PFSK-1 (cell line): ENCODE measurements at regions not wholly inside any gene's neighbourhood (a gene's known extent, or its start where the extent isn't known, plus 50 kb on each side); places are given as distances from the start of the nearest gene placed in this dataset.

Experiments used
- FOXP2 ChIP-seq: optimal IDR thresholded peaks from 2 replicates; pipeline ENCODE3; 2011; ENCODE audit warnings: borderline replicate concordance, control low read depth, inconsistent platforms; ENCODE audit not compliant: insufficient read depth; ENCODE audit errors: extremely low read length, extremely low read depth
- POLR2AphosphoS5 ChIP-seq: IDR thresholded peaks from 2 replicates; pipeline ENCODE4 v1.6.1; 2012; ENCODE audit warnings: low read depth, mild to moderate bottlenecking, control low read depth, low read length, moderate library complexity
- SIN3A ChIP-seq: IDR thresholded peaks from 2 replicates; pipeline ENCODE4 v1.6.1; 2012; ENCODE audit warnings: mild to moderate bottlenecking, low read length, moderate library complexity, borderline replicate concordance; ENCODE audit not compliant: insufficient read depth
- TAF1 ChIP-seq: IDR thresholded peaks from 2 replicates; pipeline ENCODE4 v1.6.1; 2012; ENCODE audit warnings: low read length, control low read depth, borderline replicate concordance; ENCODE audit not compliant: insufficient read depth
- TF ChIP-seq, protein P1 (sequence below), 2 experiments: IDR thresholded peaks; 2 replicates each; pipeline versions ENCODE4 v1.6.1 to v1.8.0; 2011 to 2012; ENCODE audit warnings: low read depth in 2 of 2, low read length in 2 of 2, control low read depth in 1 of 2, inconsistent platforms in 1 of 2, mild to moderate bottlenecking in 1 of 2, moderate library complexity in 1 of 2; ENCODE audit not compliant: insufficient read depth in 1 of 2

DNA sequence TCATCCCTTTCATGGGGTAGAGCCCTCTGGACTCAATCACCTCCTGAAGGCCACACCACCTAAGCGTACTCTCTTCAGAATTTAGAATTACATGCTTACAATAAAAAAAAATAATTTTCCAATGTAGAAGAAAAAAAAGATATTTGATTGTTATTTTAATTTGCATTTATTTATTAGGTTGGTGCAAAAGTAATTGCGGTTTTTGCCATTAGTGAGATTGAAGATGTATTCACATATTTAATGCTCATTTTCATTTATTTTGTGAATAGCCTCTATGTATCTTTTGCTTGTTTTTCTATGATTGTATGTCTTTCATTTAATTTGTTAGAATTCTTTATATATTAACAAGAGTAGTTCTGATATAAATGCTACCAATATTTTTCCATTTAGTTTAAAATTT is 220.5 kb downstream of the RND3 start:
- no peak for TF ChIP-seq FOXP2
- TF ChIP-seq, protein P1, sequence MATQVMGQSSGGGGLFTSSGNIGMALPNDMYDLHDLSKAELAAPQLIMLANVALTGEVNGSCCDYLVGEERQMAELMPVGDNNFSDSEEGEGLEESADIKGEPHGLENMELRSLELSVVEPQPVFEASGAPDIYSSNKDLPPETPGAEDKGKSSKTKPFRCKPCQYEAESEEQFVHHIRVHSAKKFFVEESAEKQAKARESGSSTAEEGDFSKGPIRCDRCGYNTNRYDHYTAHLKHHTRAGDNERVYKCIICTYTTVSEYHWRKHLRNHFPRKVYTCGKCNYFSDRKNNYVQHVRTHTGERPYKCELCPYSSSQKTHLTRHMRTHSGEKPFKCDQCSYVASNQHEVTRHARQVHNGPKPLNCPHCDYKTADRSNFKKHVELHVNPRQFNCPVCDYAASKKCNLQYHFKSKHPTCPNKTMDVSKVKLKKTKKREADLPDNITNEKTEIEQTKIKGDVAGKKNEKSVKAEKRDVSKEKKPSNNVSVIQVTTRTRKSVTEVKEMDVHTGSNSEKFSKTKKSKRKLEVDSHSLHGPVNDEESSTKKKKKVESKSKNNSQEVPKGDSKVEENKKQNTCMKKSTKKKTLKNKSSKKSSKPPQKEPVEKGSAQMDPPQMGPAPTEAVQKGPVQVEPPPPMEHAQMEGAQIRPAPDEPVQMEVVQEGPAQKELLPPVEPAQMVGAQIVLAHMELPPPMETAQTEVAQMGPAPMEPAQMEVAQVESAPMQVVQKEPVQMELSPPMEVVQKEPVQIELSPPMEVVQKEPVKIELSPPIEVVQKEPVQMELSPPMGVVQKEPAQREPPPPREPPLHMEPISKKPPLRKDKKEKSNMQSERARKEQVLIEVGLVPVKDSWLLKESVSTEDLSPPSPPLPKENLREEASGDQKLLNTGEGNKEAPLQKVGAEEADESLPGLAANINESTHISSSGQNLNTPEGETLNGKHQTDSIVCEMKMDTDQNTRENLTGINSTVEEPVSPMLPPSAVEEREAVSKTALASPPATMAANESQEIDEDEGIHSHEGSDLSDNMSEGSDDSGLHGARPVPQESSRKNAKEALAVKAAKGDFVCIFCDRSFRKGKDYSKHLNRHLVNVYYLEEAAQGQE (IDR thresholded peaks at IDR 0.05; ENCODE audit: insufficient read depth in 1 of 2, low read depth in 2 of 2, low read length in 2 of 2) = no peak
- TF ChIP-seq POLR2AphosphoS5 = no peak

DNA sequence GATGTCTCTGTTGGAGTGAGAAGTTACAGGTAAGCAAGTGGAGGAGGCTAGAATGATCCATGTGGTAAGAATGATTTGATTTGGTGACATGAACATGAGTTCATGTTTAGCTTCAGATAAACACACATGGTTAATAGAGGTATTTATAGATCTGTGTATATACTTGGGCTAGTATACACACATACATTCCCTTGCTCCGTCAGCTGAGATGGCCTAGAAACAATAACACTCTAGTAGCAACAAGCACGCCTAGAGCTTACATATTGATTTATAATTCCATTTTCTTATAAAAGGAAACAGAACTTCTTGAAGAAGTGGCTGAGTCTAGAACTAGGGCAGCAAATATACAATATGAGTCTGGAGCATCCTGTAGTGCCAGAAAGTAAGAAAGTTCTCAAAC is 223.0 kb downstream of the RND3 start:
- TF ChIP-seq POLR2AphosphoS5 = no peak
- no peak for TF ChIP-seq SIN3A
- TF ChIP-seq, protein P1 (IDR thresholded peaks at IDR 0.05; ENCODE audit: insufficient read depth in 1 of 2, low read depth in 2 of 2, low read length in 2 of 2) = no peak
- no peak for TF ChIP-seq FOXP2
- no peak for TF ChIP-seq TAF1

DNA sequence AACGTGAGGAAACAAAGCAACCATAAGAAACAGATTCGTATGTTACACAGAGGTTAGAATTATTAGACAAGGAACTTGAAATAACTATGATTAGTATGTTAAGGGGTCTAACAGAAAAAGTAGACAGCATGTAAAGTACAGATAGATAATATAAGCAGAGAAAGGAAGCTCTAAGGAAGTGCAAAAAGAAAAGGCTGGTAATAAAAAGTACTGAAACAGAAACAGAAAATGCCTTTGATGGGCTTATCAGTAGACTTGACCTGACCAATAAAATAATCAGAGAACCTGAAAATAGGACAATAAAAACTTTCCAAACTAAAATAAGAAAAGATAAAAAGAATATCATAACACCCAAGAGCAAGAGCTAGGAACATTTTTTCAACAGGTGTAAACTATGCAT is 225.8 kb downstream of the RND3 start:
- TF ChIP-seq POLR2AphosphoS5 = no peak
- TF ChIP-seq SIN3A = no peak
- TF ChIP-seq TAF1 = no peak
- TF ChIP-seq, protein P1 (IDR thresholded peaks at IDR 0.05; ENCODE audit: insufficient read depth in 1 of 2, low read depth in 2 of 2, low read length in 2 of 2) = no peak
- no peak for TF ChIP-seq FOXP2

DNA sequence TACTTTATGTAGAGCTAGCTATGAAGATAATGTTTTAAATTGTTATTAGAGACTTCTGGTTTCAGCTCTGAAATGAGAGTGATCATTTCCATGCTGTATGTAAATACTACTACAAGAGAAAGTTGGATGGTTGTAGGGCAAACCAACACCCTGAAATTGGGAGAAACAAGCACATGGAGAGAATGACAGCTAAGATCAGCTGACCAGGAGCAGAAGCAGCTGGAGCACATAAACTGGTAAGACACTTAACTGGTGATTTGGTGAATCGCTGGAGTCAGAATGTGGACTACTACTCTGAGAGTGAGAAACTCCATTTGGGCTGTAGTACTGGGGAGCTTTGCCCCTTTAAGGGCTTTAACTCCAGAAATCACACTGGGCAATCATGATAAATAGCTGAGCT is 226.8 kb downstream of the RND3 start:
- TF ChIP-seq TAF1 = no peak
- no peak for TF ChIP-seq POLR2AphosphoS5
- TF ChIP-seq FOXP2 = no peak
- TF ChIP-seq, protein P1 (IDR thresholded peaks at IDR 0.05; ENCODE audit: insufficient read depth in 1 of 2, low read depth in 2 of 2, low read length in 2 of 2) = no peak
- TF ChIP-seq SIN3A = no peak

DNA sequence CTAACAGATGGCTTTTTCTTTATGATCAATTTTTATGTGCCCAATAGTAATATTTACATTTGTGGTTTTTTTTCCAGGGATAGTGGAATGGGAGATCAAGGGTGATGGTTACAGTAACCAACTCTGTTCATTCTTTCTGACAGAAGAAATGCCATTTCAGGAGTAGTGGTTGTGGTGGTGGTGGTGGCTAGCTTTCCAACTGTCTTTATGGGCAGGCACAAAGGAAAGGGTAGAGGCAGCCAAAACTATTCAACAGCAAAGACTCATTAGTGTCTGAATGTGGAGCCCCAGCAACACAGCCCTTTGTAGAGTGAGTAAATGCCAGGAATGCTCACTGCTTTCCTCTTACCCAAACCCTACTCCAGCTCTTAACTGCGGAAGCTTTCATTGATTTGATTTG is 227.7 kb downstream of the RND3 start:
- TF ChIP-seq SIN3A (no peak), TAF1 (no peak), FOXP2 (no peak), POLR2AphosphoS5 (no peak)
- TF ChIP-seq, protein P1 (IDR thresholded peaks at IDR 0.05; ENCODE audit: insufficient read depth in 1 of 2, low read depth in 2 of 2, low read length in 2 of 2) = no peak
